Breast epithelium (tissue), 3 donors: ENCODE measurements at regions not wholly inside any gene's neighbourhood (a gene's known extent, or its start where the extent isn't known, plus 50 kb on each side); places are given as distances from the start of the nearest gene placed in this dataset.

Experiments used
- CTCF ChIP-seq, 3 donors: fragments of 450-650 bp; IDR thresholded peaks; one replicate each; pipeline ENCODE4 v1.5.1; 2016 to 2017; ENCODE audit warnings: antibody characterized with exemption in 3 of 3, mild to moderate bottlenecking in 3 of 3, moderate library complexity in 3 of 3
- POLR2AphosphoS5 ChIP-seq, 3 donors: sonication (generic); formaldehyde crosslinking; IDR thresholded peaks; one replicate each; pipeline ENCODE4 v1.6.1; 2017; ENCODE audit warnings: antibody characterized with exemption in 3 of 3

- no peak for TF ChIP-seq POLR2AphosphoS5 (IDR thresholded peaks at IDR 0.05)
- no peak for TF ChIP-seq CTCF (IDR thresholded peaks at IDR 0.05)
Measured at GRCh38 chr10:128310971-128311658, 184.9 kb upstream of the MKI67 start.
